ENCODE measurements at regions not wholly inside any gene's neighbourhood (a gene's known extent, or its start where the extent isn't known, plus 50 kb on each side); places are given as distances from the start of the nearest gene placed in this dataset.
A peak's percentile ranks its signal among the peaks of the same experiment; 100 is the strongest.

GRCh38 chr11:115700496-115700895, 196.3 kb upstream of the CADM1 start:
- no peak for DNase-seq

- DNase-seq, result no peak
These were observed 195.5 kb upstream of the CADM1 start for GRCh38 chr11:115699733-115700132.

GRCh38 chr11:115699326-115699725, 195.1 kb upstream of the CADM1 start:
- DNase-seq, result no peak

DNA sequence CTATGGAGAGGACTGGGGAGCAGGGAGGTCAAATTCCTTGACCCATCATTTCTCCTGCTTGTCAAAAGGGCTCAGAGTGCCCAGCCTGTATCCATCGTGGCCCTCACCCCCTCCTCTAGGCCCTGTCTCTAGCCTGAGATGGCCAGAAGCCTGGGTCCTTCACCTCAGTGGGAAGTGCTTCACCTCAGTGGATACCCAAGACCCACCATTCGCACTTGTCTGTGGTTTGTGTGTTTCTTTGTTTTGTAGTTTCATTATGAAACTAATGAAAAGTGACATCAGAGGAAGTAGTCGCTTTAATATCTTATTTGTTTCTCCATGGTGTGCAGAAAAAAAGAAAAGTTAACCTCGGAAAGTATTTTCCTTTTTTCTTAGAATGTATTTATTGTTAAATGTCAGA, 194.0 kb upstream of the CADM1 start:
- no peak for DNase-seq

- DNase-seq, result no peak
These were observed 192.3 kb upstream of the CADM1 start for GRCh38 chr11:115696563-115696962.

DNA sequence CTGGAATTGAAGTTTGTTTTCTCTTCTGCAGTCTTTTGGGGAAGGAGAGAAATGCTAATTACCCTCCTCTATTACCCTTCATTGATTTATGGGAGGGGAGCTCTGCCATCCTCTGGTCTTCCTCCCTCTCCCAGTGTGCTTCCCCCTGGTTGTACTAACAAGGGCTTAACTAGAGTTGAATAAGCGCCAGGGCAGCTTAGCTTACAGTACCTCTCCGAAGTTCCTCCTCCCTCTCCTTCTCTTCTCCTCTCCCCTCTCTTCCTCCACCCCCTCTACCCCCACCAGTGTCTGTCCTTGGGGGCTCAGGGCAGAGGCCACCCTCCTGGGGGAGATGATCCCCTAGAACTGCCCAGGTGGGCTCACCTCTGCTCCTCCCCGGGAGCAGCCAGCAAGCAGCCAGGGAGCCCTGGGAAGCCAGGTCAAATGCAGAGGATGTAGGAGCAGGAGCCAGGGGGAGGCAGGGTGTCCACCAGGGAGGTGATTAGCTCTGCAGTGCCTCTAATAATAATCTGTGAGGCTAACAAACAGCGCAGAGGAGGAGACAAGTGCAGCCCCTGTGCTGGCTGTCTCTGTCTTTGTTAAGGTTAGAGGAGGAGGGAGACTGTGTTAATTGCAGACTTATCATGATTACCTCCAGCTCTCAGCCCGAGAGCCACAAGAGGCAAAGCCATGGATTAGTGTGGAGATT, 191.6 kb upstream of the CADM1 start:
- no peak for DNase-seq

DNA sequence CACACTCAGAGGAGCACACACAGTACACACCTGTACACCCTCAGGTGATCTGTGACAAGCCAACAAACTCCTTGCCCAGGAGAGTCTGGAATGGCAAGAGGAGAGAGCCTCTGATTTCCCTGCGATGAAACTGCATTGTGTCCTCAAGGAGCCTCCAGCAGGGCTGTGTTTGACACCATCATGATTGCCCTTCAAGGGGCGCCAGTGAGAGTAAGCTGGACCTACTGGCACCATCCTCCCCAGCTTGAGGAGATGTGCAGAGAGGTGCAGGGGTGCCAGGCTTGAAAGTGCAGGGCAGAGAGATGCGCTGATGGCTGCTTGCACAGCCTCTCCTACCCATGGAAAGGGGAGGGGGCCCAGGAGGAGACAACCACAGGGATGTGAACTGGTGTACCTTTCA, 188.8 kb upstream of the CADM1 start:
- no peak for DNase-seq

DNA sequence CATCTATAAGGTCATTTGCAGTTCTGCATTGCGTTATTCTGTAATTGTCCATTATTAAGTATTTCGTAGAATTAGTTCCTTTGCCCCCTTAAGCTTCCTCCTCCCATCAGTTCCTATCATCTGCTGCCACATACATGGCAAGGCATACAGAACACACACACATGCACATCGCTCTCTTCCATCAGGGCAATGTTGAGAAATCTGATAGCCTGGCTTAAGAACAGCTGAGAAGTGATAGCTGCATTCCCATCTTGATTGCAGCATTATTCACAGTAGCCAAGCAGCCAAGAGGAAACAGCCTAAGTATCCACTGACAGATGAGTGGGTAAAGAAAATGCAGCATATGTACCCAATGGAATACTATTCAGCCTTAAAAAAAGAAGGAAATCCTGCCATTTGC, 186.8 kb upstream of the CADM1 start:
- DNase-seq, result no peak

- no peak for DNase-seq
These were observed 183.7 kb upstream of the CADM1 start for GRCh38 chr11:115687934-115688333.

- DNase-seq, result no peak
These were observed 180.5 kb upstream of the CADM1 start for GRCh38 chr11:115684699-115685098.

GRCh38 chr11:115684135-115684534, 179.9 kb upstream of the CADM1 start:
- no peak for DNase-seq

- no peak for DNase-seq
These were observed 178.7 kb upstream of the CADM1 start for GRCh38 chr11:115682888-115683287.

- DNase-seq, result no peak
These were observed 177.9 kb upstream of the CADM1 start for GRCh38 chr11:115682101-115682500.

- DNase-seq, result no peak
These were observed 175.7 kb upstream of the CADM1 start for GRCh38 chr11:115679945-115680344.

DNA sequence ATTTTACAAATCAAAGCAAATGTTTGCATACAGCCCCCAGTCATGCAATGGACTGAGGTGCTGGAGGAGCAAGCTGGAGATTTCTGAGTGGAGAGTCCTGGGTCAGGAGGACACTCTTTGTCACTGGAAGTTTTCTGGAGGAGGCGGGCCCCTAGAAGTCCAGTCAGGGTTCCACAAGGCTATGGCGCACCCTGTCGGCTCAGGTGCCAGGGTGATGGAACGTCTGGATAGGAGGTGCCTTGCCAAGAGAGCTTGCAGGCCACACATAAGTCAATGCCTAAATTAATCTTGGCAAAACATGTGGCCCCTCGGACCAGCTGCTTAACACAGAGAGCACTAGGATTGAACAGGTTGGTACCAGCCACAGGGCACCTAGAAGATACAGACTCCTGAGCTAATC, 174.7 kb upstream of the CADM1 start:
- no peak for DNase-seq

- no peak for DNase-seq
These were observed 173.0 kb upstream of the CADM1 start for GRCh38 chr11:115677190-115677589.

DNA sequence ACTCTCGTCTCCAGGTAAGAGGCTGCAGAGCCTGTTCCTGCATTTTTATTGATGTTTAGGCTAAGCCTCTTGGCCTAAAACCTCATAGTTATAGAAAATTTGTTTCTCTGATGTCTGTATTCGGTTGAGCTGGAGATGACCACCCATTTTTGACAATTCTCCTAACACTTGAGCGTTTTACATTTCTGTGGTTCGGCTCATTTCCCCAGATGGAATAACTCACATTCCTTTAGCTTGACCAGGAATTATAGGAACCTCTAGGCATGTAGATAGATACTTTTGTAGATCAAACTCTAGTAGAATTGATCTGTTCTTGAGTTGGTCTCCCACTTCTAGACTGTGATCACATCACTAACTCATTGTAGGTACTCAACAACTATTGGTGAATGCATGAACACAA, 172.6 kb upstream of the CADM1 start:
- no peak for DNase-seq

- DNase-seq, result peak; percentile 36
These were observed 172.0 kb upstream of the CADM1 start for GRCh38 chr11:115676206-115676605.

DNA sequence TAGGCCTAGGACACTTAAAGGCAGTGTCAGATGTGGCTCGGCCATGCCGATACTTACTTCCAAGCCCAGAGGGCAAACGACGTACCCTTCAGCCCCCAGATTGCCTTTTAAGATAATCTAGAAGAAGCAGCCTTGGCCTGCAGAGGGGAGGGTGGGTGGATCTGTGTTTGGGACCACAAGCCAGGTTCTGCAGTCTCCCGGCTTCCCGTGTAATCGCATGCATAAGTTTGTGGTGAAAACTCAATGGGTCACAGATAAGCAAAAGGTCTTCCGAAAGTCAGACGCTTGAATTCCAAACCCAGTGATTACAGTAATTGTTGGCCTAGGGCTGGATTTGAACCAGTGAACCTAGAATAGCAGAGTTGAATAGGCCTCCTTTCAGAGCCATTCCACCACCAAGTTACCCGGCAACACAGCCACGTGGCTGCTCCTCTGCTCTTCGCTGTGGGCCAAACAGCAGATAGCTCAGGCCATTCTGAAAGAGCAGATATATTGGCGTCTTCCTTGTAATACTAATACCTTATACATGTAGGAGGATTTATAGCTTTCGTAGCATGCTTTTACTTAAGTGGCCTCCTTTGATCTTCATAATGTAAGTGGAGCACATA, 170.8 kb upstream of the CADM1 start:
- DNase-seq, result no peak

GRCh38 chr11:115674176-115674936, 170.1 kb upstream of the CADM1 start:
- DNase-seq, result no peak

- no peak for DNase-seq
These were observed 169.5 kb upstream of the CADM1 start for GRCh38 chr11:115673720-115674119.

GRCh38 chr11:115672999-115673411, 168.8 kb upstream of the CADM1 start:
- DNase-seq, result no peak

- DNase-seq, result no peak
These were observed 168.2 kb upstream of the CADM1 start for GRCh38 chr11:115672412-115672811.

DNA sequence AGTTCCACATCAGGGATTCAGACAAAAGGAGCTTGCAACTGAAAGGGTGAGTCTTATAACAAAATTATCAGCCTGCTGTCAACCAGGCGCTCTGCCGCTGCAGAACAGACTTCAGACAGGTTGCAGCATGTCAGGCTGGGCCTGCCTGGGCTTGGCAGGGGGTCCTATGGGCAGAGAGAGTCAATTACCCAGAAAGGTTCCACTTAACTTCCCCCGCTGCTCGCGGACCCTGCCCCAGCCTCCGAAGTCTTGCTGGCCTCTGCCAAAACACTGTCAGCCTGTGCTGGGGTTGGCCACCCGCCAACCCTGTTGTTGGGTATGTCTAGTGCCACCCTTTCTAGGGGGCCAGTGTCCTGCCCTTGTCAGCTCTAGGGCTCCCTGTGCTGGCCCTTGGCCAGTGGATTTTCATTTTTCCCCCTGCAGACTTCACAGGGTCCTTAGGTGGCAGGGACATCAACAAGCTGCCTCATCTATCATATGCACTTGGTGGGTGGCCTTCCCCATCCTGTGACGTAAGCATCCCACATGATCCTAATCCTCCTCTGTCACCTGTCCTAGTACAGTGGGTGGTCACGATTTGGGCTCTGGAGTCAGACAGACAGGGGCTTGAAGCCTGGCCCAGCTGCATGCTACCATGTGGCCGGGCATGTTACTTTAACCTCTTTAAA, 166.5 kb upstream of the CADM1 start:
- peak; percentile 80 for DNase-seq
